Endothelial cell of umbilical vein (primary cell): ENCODE measurements at regions not wholly inside any gene's neighbourhood (a gene's known extent, or its start where the extent isn't known, plus 50 kb on each side); places are given as distances from the start of the nearest gene placed in this dataset.

Experiments
- BruUV-seq: library from RNA; stranded (reverse); fragments of 400-500 nt; replicated peaks from 2 replicates; lab custom pipeline; 2021; lab: Mats Ljungman, UMichigan
- CTCF ChIA-PET: fragments of 300-600, 350-600 bp; sonication (Branson Sonifier 250); formaldehyde crosslinking; loops from one replicate; lab custom pipeline; 2021; ENCODE audit warnings: antibody characterized with exemption, inconsistent platforms; lab: Charles Lee
- POLR2A ChIA-PET: fragments of 300-600, 350-600 bp; sonication (Branson Sonifier 250); formaldehyde crosslinking; loops from one replicate; lab custom pipeline; 2021; ENCODE audit warnings: antibody characterized with exemption, inconsistent platforms; lab: Charles Lee
- DNase-seq: peaks from one replicate; pipeline ENCODE4 v3.0.0-alpha.2; 2011; ENCODE audit warnings: low read depth, low spot score
- FAIRE-seq: peaks from 2 replicates; lab custom pipeline; 2011; peaks lifted over from hg19 to GRCh38; lab: Jason Lieb, UNC
- H2AFZ ChIP-seq: 2 replicates; pipeline ENCODE4 v1.6.0; 2012; ENCODE audit warnings: low read depth, low read length, control low read depth, inconsistent platforms
- H3K27ac ChIP-seq: 2 replicates; pipeline ENCODE4 v1.5.1; 2011; ENCODE audit warnings: low read depth, mild to moderate bottlenecking, control low read depth, low read length, moderate library complexity; ENCODE audit not compliant: insufficient read depth
- H3K27me3 ChIP-seq, 2 experiments: 2 replicates each; pipeline versions ENCODE4 v1.6.0 to v1.6.1; 2011; ENCODE audit warnings: low read length in 2 of 2, mixed read lengths in 1 of 2; ENCODE audit not compliant: control insufficient read depth in 2 of 2, insufficient read depth in 2 of 2
- H3K36me3 ChIP-seq, 2 experiments: 2 replicates in 1 of 2; 3 replicates in 1 of 2; pipeline ENCODE4 v1.5.1; 2011; ENCODE audit warnings: low read length in 2 of 2, mild to moderate bottlenecking in 1 of 2, moderate library complexity in 1 of 2; ENCODE audit not compliant: control insufficient read depth in 2 of 2, insufficient read depth in 2 of 2; ENCODE audit errors: extremely low read depth in 1 of 2
- H3K4me1 ChIP-seq: 3 replicates; pipeline ENCODE4 v1.5.1; 2011; ENCODE audit warnings: mild to moderate bottlenecking, low read length; ENCODE audit not compliant: control insufficient read depth, insufficient read depth; ENCODE audit errors: extremely low read depth
- H3K4me2 ChIP-seq: 2 replicates; pipeline ENCODE4 v1.6.1; 2011; ENCODE audit warnings: low read length, control low read depth, mixed read lengths; ENCODE audit not compliant: insufficient read depth
- H3K4me3 ChIP-seq, 3 experiments: fragments of 200-600 bp in 1 of 3; sonication (generic), shearing (Covaris generic) in 1 of 3; replicated peaks in 1 of 3; 2 replicates each; pipeline ENCODE4 v1.5.1; 2011 to 2016; ENCODE audit warnings: control low read depth in 3 of 3, low read length in 3 of 3, mild to moderate bottlenecking in 2 of 3, inconsistent platforms in 1 of 3, low read depth in 1 of 3, moderate library complexity in 1 of 3; ENCODE audit not compliant: insufficient read depth in 1 of 3
- H3K79me2 ChIP-seq: 2 replicates; pipeline ENCODE4 v1.6.0; 2012; ENCODE audit warnings: low read length, inconsistent platforms; ENCODE audit not compliant: control insufficient read depth, insufficient read depth
- H3K9ac ChIP-seq: replicated peaks from 2 replicates; pipeline ENCODE3; 2011; ENCODE audit warnings: low read length, control low read depth; ENCODE audit not compliant: insufficient read depth; ENCODE audit errors: extremely low read depth
- H3K9me1 ChIP-seq: replicated peaks from 3 replicates; pipeline ENCODE4 v1.6.0; 2011; ENCODE audit warnings: mild to moderate bottlenecking, low read length; ENCODE audit not compliant: control insufficient read depth, insufficient read depth; ENCODE audit errors: extremely low read depth
- H3K9me3 ChIP-seq: replicated peaks from 2 replicates; pipeline ENCODE4 v1.5.1; 2012; ENCODE audit warnings: low read length, inconsistent platforms; ENCODE audit not compliant: control insufficient read depth, insufficient read depth
- H4K20me1 ChIP-seq: replicated peaks from 2 replicates; pipeline ENCODE3; 2011; ENCODE audit warnings: mild to moderate bottlenecking, low read length; ENCODE audit not compliant: control insufficient read depth, insufficient read depth; ENCODE audit errors: extremely low read depth
- CTCF ChIP-seq, 2 donors: IDR thresholded peaks; 1 replicate in 1 of 2; 2 replicates in 1 of 2; pipeline ENCODE4 v1.5.1; 2011; ENCODE audit warnings: low read length in 2 of 2, mild to moderate bottlenecking in 2 of 2, moderate library complexity in 2 of 2, control low read depth in 1 of 2, inconsistent platforms in 1 of 2, low read depth in 1 of 2; ENCODE audit not compliant: insufficient read depth in 1 of 2; ENCODE audit errors: extremely low read depth in 1 of 2
- EZH2 ChIP-seq: IDR thresholded peaks from 2 replicates; pipeline ENCODE4 v1.6.1; 2012; ENCODE audit warnings: borderline replicate concordance, low read depth, mild to moderate bottlenecking, moderate library complexity, low read length, inconsistent platforms; ENCODE audit not compliant: severe bottlenecking
- FOS ChIP-seq: IDR thresholded peaks from 2 replicates; pipeline ENCODE4 v1.6.1; 2011; ENCODE audit warnings: mild to moderate bottlenecking, low read length, moderate library complexity, borderline replicate concordance; ENCODE audit not compliant: insufficient read depth
- GATA2 ChIP-seq: IDR thresholded peaks from 2 replicates; pipeline ENCODE4 v1.7.0; 2011; ENCODE audit warnings: low read depth, mild to moderate bottlenecking, moderate library complexity, mixed read lengths, low read length; ENCODE audit not compliant: insufficient read length, insufficient read depth
- JUN ChIP-seq: IDR thresholded peaks from 2 replicates; pipeline ENCODE4 v1.6.1; 2011; ENCODE audit warnings: borderline replicate concordance, low read depth; ENCODE audit not compliant: insufficient read length, insufficient read depth
- MAX ChIP-seq: IDR thresholded peaks from 2 replicates; pipeline ENCODE4 v1.6.1; 2011; ENCODE audit not compliant: insufficient read depth, insufficient read length
- MYC ChIP-seq: IDR thresholded peaks from one replicate; pipeline ENCODE4 v1.6.1; 2011; ENCODE audit warnings: mild to moderate bottlenecking, low read depth, low read length
- POLR2A ChIP-seq: IDR thresholded peaks from 2 replicates; pipeline ENCODE4 v1.6.1; 2012; ENCODE audit warnings: low read depth, mild to moderate bottlenecking, control low read depth, low read length
- POLR2AphosphoS5 ChIP-seq: IDR thresholded peaks from 2 replicates; pipeline ENCODE4 v1.6.1; 2012; ENCODE audit warnings: low read depth, mild to moderate bottlenecking, control low read depth, low read length, moderate library complexity; ENCODE audit not compliant: insufficient read depth
- dilution Hi-C: fragments of 300-500 bp; cut with MboI; formaldehyde crosslinking; loops from one replicate; pipeline ENCODE4 v1.15.0; 2019; ENCODE audit warnings: low sequenced_read_pairs; ENCODE audit not compliant: extremely low pct_ligation_motif_present
- intact Hi-C: fragments of 100-400 bp; cut with micrococcal nuclease; formaldehyde crosslinking; loops from one replicate; pipeline ENCODE4 v1.10.0; 2022

DNA sequence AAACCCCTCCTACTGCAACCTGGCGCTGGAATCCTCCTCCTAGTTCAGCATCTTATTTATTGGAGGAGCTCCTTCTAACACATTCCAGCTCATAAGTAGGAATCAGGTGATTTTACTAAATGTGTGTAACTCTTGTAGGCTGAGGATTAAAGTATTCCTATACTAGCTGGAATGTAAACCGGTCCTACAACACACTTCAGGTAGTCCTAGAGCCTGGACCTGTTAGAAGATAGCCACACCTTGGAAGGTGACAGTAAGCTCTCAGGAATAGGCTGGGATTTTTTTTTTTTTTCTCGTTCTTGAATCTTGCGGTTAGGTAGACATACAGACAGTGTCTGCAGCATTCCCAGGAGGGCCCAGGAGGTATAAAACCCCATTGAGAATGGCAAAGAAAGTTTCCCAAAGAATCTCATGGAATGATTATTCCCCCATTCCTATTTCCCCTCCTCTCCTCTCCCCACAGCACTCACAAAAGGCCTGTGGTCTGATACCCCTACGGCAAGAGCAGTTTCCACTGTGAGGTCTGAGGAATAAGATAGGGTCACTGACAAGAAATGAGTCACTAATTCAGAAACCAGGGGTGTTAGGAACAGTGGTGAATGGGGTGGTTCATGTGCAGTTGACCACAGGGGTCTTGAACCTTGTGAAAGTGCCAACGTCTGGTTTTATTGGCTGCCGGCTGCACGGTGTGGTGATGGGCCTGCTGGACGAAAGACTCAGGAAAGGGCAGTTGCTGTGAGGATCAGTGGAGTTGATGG, 267.1 kb downstream of the UTP18 start:
- no peaks in the 10 kb centered on the region for H3K9me1 ChIP-seq
- no peak overlapping the region for H2AFZ ChIP-seq
- H3K79me2 ChIP-seq, result no peaks in the 10 kb centered on the region
- H3K27ac ChIP-seq, result no peak overlapping the region
- intact Hi-C loops (no loop called here), dilution Hi-C loops (no loop called here)
- H3K4me3 ChIP-seq, result no peak overlapping the region
- no TSS peak for BruUV-seq
- H3K4me1 ChIP-seq, result no peaks in the 10 kb centered on the region
- no peaks in the 10 kb centered on the region for H3K9me3 ChIP-seq
- TF ChIP-seq MAX (no peak), POLR2AphosphoS5 (no peak), MYC (no peak), CTCF (IDR thresholded peaks at IDR 0.05; ENCODE audit: extremely low read depth in 1 of 2, insufficient read depth in 1 of 2, low read depth in 1 of 2, low read length in 2 of 2) (no peak), JUN (no peak), EZH2 (no peak), POLR2A (no peak), GATA2 (no peak), FOS (no peak)
- H4K20me1 ChIP-seq, result no peaks in the 10 kb centered on the region
- CTCF ChIA-PET, result interaction anchor here (1.2 kb wide), 1 partner anchor 9 kb away, joined by 3 read pairs; no protein-coding TSS in a partner anchor
- no peaks in the 10 kb centered on the region for H3K36me3 ChIP-seq
- H3K27me3 ChIP-seq, result no peaks in the 10 kb centered on the region
- POLR2A ChIA-PET, result no interaction called here
- DNase-seq (no peak), FAIRE-seq (no peak)
- no peak overlapping the region for H3K9ac ChIP-seq
- H3K4me2 ChIP-seq, result no peak overlapping the region
